ENCODE measurements at regions not wholly inside any gene's neighbourhood (a gene's known extent, or its start where the extent isn't known, plus 50 kb on each side); places are given as distances from the start of the nearest gene placed in this dataset.

DNA sequence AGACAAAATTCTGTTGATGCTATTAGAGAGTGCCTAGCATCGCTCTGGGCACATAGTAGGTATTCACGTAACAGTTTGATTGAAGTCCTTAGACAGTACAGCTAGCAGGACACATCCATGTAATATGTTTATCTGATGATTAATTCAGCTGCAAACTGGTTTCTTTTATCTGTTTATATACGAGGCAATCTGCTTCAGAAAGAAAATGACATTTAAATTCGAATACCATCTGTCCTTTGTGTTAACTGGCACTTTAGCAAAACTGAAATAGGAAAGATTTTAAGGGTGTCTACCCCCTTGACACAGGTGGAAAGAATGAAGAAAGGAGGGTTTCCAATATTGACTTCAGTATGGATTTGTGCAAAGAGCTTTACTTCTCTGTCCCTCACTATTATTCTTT lies 192.5 kb downstream of the MFSD1 start:
- ChIA-PET POLR2A (no interaction called here), CTCF (no interaction called here)
- Mint-ChIP-seq H3K36me3 (ENCODE audit: low read depth) (no peaks in the 10 kb centered on the region), H3K4me3 (no peak overlapping the region), H3K27me3 (no peaks in the 10 kb centered on the region), H3K9me3 (no peaks in the 10 kb centered on the region), H3K27ac (no peak overlapping the region), H3K4me1 (ENCODE audit: low read depth) (no peaks in the 10 kb centered on the region)
- TF ChIP-seq, protein P1, sequence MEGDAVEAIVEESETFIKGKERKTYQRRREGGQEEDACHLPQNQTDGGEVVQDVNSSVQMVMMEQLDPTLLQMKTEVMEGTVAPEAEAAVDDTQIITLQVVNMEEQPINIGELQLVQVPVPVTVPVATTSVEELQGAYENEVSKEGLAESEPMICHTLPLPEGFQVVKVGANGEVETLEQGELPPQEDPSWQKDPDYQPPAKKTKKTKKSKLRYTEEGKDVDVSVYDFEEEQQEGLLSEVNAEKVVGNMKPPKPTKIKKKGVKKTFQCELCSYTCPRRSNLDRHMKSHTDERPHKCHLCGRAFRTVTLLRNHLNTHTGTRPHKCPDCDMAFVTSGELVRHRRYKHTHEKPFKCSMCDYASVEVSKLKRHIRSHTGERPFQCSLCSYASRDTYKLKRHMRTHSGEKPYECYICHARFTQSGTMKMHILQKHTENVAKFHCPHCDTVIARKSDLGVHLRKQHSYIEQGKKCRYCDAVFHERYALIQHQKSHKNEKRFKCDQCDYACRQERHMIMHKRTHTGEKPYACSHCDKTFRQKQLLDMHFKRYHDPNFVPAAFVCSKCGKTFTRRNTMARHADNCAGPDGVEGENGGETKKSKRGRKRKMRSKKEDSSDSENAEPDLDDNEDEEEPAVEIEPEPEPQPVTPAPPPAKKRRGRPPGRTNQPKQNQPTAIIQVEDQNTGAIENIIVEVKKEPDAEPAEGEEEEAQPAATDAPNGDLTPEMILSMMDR (IDR thresholded peaks at IDR 0.05): no peak
- ATAC-seq (no peak), DNase-seq (no peak)
- intact Hi-C loops (cut with micrococcal nuclease): no loop called here

DNA sequence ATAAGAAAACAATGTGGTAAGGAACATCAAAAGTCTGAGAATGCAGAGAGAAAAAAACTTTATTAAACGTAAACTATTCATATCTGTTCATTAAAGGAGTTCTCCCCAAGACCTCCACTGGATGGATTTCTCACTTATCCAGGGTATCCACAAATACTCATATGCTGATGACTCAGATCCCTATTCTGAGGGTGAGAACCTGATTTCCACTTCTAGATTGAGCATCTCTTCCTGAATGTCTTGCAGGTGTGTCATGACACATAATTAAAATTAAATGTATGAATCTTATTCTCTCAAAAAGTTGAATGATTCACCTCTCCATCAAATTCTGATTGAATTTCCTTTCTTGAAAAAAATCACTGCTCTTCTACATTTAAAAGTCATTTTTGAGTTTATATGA lies 199.9 kb downstream of the MFSD1 start:
- DNase-seq: no peak
- H3K4me1 Mint-ChIP-seq (ENCODE audit: low read depth): no peaks in the 10 kb centered on the region
- POLR2A ChIA-PET: no interaction called here
- ATAC-seq: no peak
- H3K4me3 Mint-ChIP-seq: no peak overlapping the region
- no peaks in the 10 kb centered on the region for H3K27me3 Mint-ChIP-seq
- TF ChIP-seq, protein P1 (IDR thresholded peaks at IDR 0.05): no peak
- CTCF ChIA-PET: no interaction called here
- intact Hi-C loops (cut with micrococcal nuclease): no loop called here
- H3K27ac Mint-ChIP-seq: no peak overlapping the region
- H3K9me3 Mint-ChIP-seq: no peaks in the 10 kb centered on the region
- no peaks in the 10 kb centered on the region for H3K36me3 Mint-ChIP-seq (ENCODE audit: low read depth)

DNA sequence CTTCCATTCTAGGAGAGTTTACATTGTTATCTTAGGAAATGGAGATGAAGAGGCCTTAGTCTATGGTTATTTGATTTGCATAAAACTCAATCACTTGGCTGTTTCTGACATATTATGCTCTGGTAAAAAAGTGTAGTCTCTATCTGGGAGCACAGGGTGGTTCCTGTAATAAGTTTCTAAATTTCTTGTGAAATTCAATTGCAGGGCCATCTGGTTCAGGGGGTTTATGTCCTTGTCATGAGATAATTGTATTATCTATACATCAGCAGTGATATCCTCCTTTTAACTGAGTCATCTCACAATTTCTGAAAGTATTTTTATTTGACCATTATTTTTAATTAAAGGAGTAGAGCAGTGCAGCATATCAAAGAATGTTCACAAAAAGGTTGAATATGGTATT lies 203.3 kb downstream of the MFSD1 start:
- Mint-ChIP-seq H3K4me3 (no peak overlapping the region), H3K27ac (no peak overlapping the region), H3K4me1 (ENCODE audit: low read depth) (no peaks in the 10 kb centered on the region), H3K9me3 (peaks cover 2% of the 10 kb centered on the region), H3K36me3 (ENCODE audit: low read depth) (no peaks in the 10 kb centered on the region), H3K27me3 (no peaks in the 10 kb centered on the region)
- ChIA-PET POLR2A (no interaction called here), CTCF (no interaction called here)
- TF ChIP-seq, protein P1 (IDR thresholded peaks at IDR 0.05): no peak
- intact Hi-C loops (cut with micrococcal nuclease): no loop called here
- no peak for DNase-seq
- no peak for ATAC-seq

DNA sequence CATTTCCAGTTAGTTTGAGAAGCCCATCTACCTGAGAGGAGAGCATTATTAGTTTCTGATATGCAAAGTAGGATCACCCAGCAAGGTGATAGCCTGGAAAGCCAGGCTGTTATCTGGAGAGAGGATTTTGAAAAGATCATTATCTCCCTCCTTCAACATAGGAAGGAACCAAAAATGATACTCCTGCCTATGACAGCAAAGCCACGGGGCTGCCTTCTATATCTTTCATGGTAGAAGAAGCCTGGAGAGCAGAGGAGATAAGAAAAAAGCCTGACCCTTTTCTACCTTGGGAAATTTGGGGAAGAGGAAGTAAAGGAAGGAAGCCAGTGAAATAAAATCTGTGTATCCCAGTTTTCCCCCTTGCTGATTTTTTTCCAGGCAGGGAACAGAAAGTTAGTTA lies 205.5 kb downstream of the MFSD1 start:
- DNase-seq: no peak
- Mint-ChIP-seq H3K9me3 (peaks cover 2% of the 10 kb centered on the region), H3K4me1 (ENCODE audit: low read depth) (no peaks in the 10 kb centered on the region), H3K27ac (no peak overlapping the region), H3K36me3 (ENCODE audit: low read depth) (no peaks in the 10 kb centered on the region), H3K4me3 (no peak overlapping the region), H3K27me3 (no peaks in the 10 kb centered on the region)
- CTCF ChIA-PET: no interaction called here
- ATAC-seq: no peak
- POLR2A ChIA-PET: no interaction called here
- intact Hi-C loops (cut with micrococcal nuclease): no loop called here
- TF ChIP-seq, protein P1 (IDR thresholded peaks at IDR 0.05): no peak

DNA sequence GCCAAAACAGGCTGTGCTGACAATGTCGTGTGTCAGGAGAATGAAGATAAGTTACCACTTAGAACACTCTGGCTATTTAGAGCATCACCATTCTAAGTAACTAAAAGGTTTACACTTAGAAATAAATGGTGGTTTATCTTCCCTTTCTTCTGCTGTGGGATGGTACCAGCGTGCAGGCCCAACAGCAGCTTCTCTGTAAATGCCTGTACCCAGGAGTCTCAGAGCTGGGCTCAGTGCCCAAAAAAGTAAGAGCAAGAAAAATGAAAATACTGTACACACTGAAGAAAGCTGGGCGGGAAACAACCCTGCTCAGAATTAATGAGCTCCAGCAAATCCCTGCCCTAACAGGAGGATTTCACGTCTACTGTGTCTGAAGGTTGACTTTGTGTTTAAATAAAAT lies 206.5 kb downstream of the MFSD1 start:
- H3K27me3 Mint-ChIP-seq: no peaks in the 10 kb centered on the region
- intact Hi-C loops (cut with micrococcal nuclease): no loop called here
- H3K36me3 Mint-ChIP-seq (ENCODE audit: low read depth): no peaks in the 10 kb centered on the region
- DNase-seq: no peak
- peaks cover 2% of the 10 kb centered on the region for H3K9me3 Mint-ChIP-seq
- no peak overlapping the region for H3K27ac Mint-ChIP-seq
- POLR2A ChIA-PET: no interaction called here
- ATAC-seq: no peak
- TF ChIP-seq, protein P1 (IDR thresholded peaks at IDR 0.05): no peak
- CTCF ChIA-PET: no interaction called here
- no peaks in the 10 kb centered on the region for H3K4me1 Mint-ChIP-seq (ENCODE audit: low read depth)
- no peak overlapping the region for H3K4me3 Mint-ChIP-seq
